ENCODE measurements at regions not wholly inside any gene's neighbourhood (a gene's known extent, or its start where the extent isn't known, plus 50 kb on each side); places are given as distances from the start of the nearest gene placed in this dataset.

GRCh38 chr2:52919673-52920072 lies 847.9 kb upstream of the CHAC2 start:
- no peak for DNase-seq

GRCh38 chr2:52918551-52918950 lies 849.1 kb upstream of the CHAC2 start:
- DNase-seq = no peak

GRCh38 chr2:52916981-52917380 lies 850.6 kb upstream of the CHAC2 start:
- no peak for DNase-seq

- no peak for DNase-seq
Measured at GRCh38 chr2:52904355-52904891, 863.2 kb upstream of the CHAC2 start.

- DNase-seq = peak; percentile 3
Measured at GRCh38 chr2:52897511-52898044, 870.0 kb upstream of the CHAC2 start.

- no peak for DNase-seq
Measured at GRCh38 chr2:52895726-52896340, 871.8 kb upstream of the CHAC2 start.

GRCh38 chr2:52886556-52886955 lies 881.0 kb upstream of the CHAC2 start:
- no peak for DNase-seq

- DNase-seq = no peak
Measured at GRCh38 chr2:52884761-52885352, 882.7 kb upstream of the CHAC2 start.

- no peak for DNase-seq
Measured at GRCh38 chr2:52882974-52883373, 884.6 kb upstream of the CHAC2 start.

GRCh38 chr2:52881606-52882005 lies 886.0 kb upstream of the CHAC2 start:
- DNase-seq = no peak

- no peak for DNase-seq
Measured at GRCh38 chr2:52880872-52881271, 886.7 kb upstream of the CHAC2 start.

GRCh38 chr2:52879561-52879960 lies 888.0 kb upstream of the CHAC2 start:
- no peak for DNase-seq

- DNase-seq = no peak
Measured at GRCh38 chr2:52877703-52878102, 889.9 kb upstream of the CHAC2 start.

- no peak for DNase-seq
Measured at GRCh38 chr2:52874466-52875106, 893.0 kb upstream of the CHAC2 start.

GRCh38 chr2:52862801-52863200 lies 904.8 kb upstream of the CHAC2 start:
- DNase-seq = no peak

- no peak for DNase-seq
Measured at GRCh38 chr2:52861596-52861995, 906.0 kb upstream of the CHAC2 start.

- no peak for DNase-seq
Measured at GRCh38 chr2:52859065-52859464, 908.5 kb upstream of the CHAC2 start.

- DNase-seq = no peak
Measured at GRCh38 chr2:52857722-52858121, 909.9 kb upstream of the CHAC2 start.

- DNase-seq = no peak
Measured at GRCh38 chr2:52852006-52852405, 915.6 kb upstream of the CHAC2 start.

- DNase-seq = no peak
Measured at GRCh38 chr2:52844701-52845423, 922.7 kb upstream of the CHAC2 start.

- no peak for DNase-seq
Measured at GRCh38 chr2:52835909-52836308, 931.7 kb upstream of the CHAC2 start.

- no peak for DNase-seq
Measured at GRCh38 chr2:52831216-52831615, 936.4 kb upstream of the CHAC2 start.

- DNase-seq = no peak
Measured at GRCh38 chr2:52828112-52828511, 939.5 kb upstream of the CHAC2 start.
